H1 (cell line): ENCODE measurements at regions not wholly inside any gene's neighbourhood (a gene's known extent, or its start where the extent isn't known, plus 50 kb on each side); places are given as distances from the start of the nearest gene placed in this dataset.

Source experiments
- NANOG ChIP-seq: IDR thresholded peaks from 2 replicates; pipeline ENCODE4 v1.6.1; 2011; ENCODE audit warnings: low read length, low read depth, mild to moderate bottlenecking, inconsistent platforms; ENCODE audit not compliant: insufficient read depth, poor library complexity, severe bottlenecking
- PHF8 ChIP-seq: fragments of 200-600 bp; sonication (generic); conservative IDR thresholded peaks from 2 replicates; pipeline ENCODE4 v1.7.1; 2012; ENCODE audit warnings: low read depth, mild to moderate bottlenecking, inconsistent platforms, low read length, moderate library complexity
- RBBP5 ChIP-seq: IDR thresholded peaks from 2 replicates; pipeline ENCODE4 v1.7.1; 2012; ENCODE audit warnings: low read depth, mild to moderate bottlenecking, inconsistent platforms, low read length, moderate library complexity, borderline replicate concordance

DNA sequence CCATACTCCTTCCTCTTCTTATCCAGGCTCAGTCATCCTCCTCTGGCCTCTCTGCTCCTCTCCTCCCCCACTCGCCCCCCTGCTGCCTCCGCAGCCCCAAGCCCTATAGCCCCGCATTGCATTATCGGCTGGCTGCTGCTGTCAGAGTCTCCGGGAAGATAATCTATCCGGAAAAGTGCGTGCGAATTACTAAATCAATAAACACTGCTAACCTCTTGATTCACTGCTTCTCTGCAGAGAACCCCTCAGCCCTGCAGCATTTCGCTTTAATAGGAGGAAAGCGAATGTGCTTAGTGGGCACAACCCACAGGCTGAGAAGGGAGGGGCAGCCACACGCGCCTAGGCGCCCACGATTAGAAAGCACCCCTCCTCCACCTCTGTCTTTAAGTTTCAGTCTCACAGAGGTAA lies 167.6 kb downstream of the ABHD5 start (continued):
- TF ChIP-seq NANOG (no peak), RBBP5 (no peak), PHF8 (no peak)
